HG03565 (cell line): ENCODE measurements at regions not wholly inside any gene's neighbourhood (a gene's known extent, or its start where the extent isn't known, plus 50 kb on each side); places are given as distances from the start of the nearest gene placed in this dataset.

ENCODE experiments used
- ATAC-seq: cut with Tn5 transposase; IDR thresholded peaks from one replicate; pipeline ENCODE4 v1.9.1; 2021; ENCODE audit warnings: mild to moderate bottlenecking, moderate library complexity; ENCODE audit not compliant: unreplicated experiment

- ATAC-seq, result no peak
Observed at GRCh38 chr16:8376858-8377257, 213.5 kb downstream of the TMEM114 start.

- ATAC-seq, result no peak
Observed at GRCh38 chr16:8376430-8376829, 213.9 kb downstream of the TMEM114 start.

GRCh38 chr16:8375232-8375587, 215.1 kb downstream of the TMEM114 start:
- no peak for ATAC-seq

- no peak for ATAC-seq
Observed at GRCh38 chr16:8374586-8375231, 215.6 kb downstream of the TMEM114 start.

- ATAC-seq, result no peak
Observed at GRCh38 chr16:8373676-8374431, 216.5 kb downstream of the TMEM114 start.

GRCh38 chr16:8372141-8372540, 218.2 kb downstream of the TMEM114 start:
- no peak for ATAC-seq

GRCh38 chr16:8370374-8371270, 219.7 kb downstream of the TMEM114 start:
- ATAC-seq, result no peak

- no peak for ATAC-seq
Observed at GRCh38 chr16:8358937-8359336, 231.4 kb downstream of the TMEM114 start.

- ATAC-seq, result no peak
Observed at GRCh38 chr16:8355675-8356074, 234.6 kb downstream of the TMEM114 start.

- ATAC-seq, result no peak
Observed at GRCh38 chr16:8346294-8346693, 244.0 kb downstream of the TMEM114 start.

- no peak for ATAC-seq
Observed at GRCh38 chr16:8342276-8342675, 248.0 kb downstream of the TMEM114 start.

GRCh38 chr16:8330761-8331160, 259.6 kb downstream of the TMEM114 start:
- ATAC-seq, result no peak

GRCh38 chr16:8326232-8326631, 264.1 kb downstream of the TMEM114 start:
- ATAC-seq, result no peak

- no peak for ATAC-seq
Observed at GRCh38 chr16:8323153-8323552, 267.2 kb downstream of the TMEM114 start.

GRCh38 chr16:8320131-8320530, 270.2 kb downstream of the TMEM114 start:
- no peak for ATAC-seq

GRCh38 chr16:8310816-8311215, 279.5 kb downstream of the TMEM114 start:
- ATAC-seq, result no peak

GRCh38 chr16:8310323-8310722, 280.0 kb downstream of the TMEM114 start:
- ATAC-seq, result no peak

- no peak for ATAC-seq
Observed at GRCh38 chr16:8305201-8305600, 285.1 kb downstream of the TMEM114 start.

- ATAC-seq, result no peak
Observed at GRCh38 chr16:8299635-8300034, 290.7 kb downstream of the TMEM114 start.

- no peak for ATAC-seq
Observed at GRCh38 chr16:8295513-8296237, 294.6 kb downstream of the TMEM114 start.

GRCh38 chr16:8293413-8293812, 296.9 kb downstream of the TMEM114 start:
- no peak for ATAC-seq
